Astrocyte (in vitro differentiated cells and primary cell): ENCODE measurements at regions not wholly inside any gene's neighbourhood (a gene's known extent, or its start where the extent isn't known, plus 50 kb on each side); places are given as distances from the start of the nearest gene placed in this dataset.

Experiments
- CTCF ChIP-seq: IDR thresholded peaks from 2 replicates; pipeline ENCODE4 v1.5.1; 2011; ENCODE audit warnings: low read depth, mild to moderate bottlenecking, inconsistent platforms, low read length, moderate library complexity; ENCODE audit not compliant: insufficient read depth
- EZH2 ChIP-seq: IDR thresholded peaks from 2 replicates; pipeline ENCODE4 v1.6.1; 2012; ENCODE audit warnings: mild to moderate bottlenecking, low read length, inconsistent platforms; ENCODE audit not compliant: insufficient read depth

GRCh38 chr12:61911113-61911512, 349.1 kb upstream of the USP15 start:
- no peak for TF ChIP-seq CTCF
- no peak for TF ChIP-seq EZH2
